ENCODE measurements at regions not wholly inside any gene's neighbourhood (a gene's known extent, or its start where the extent isn't known, plus 50 kb on each side); places are given as distances from the start of the nearest gene placed in this dataset.

- TF ChIP-seq CHD7 (IDR thresholded peaks at IDR 0.05; ENCODE audit: insufficient replicate concordance, low read length) (no peak), HDAC2 (IDR thresholded peaks at IDR 0.05; ENCODE audit: borderline replicate concordance in 1 of 2, low read depth in 2 of 2, low read length in 2 of 2) (no peak), PHF8 (conservative IDR thresholded peaks at IDR 0.05; ENCODE audit: low read depth, low read length) (no peak), KDM1A (IDR thresholded peaks at IDR 0.05; ENCODE audit: borderline replicate concordance, low read length) (no peak)
Observed at GRCh38 chr10:83897626-83898025, 241.7 kb upstream of the GHITM start (continued).
